ENCODE measurements at regions not wholly inside any gene's neighbourhood (a gene's known extent, or its start where the extent isn't known, plus 50 kb on each side); places are given as distances from the start of the nearest gene placed in this dataset.
"Not testable (repeated sequence)": the region's sequence is repeated elsewhere in the genome, so short reads cannot be mapped to it uniquely, and the experiment has no call there.

- no peak for DNase-seq (ENCODE audit: low read depth)
Measured at GRCh38 chr1:148315071-148315811, 163.2 kb upstream of the NBPF11 start.

- no peak for DNase-seq (ENCODE audit: low read depth)
Measured at GRCh38 chr1:148310807-148311206, 158.7 kb upstream of the NBPF11 start.

- DNase-seq (ENCODE audit: low read depth), result no peak
Measured at GRCh38 chr1:148309940-148310500, 157.9 kb upstream of the NBPF11 start.

DNA sequence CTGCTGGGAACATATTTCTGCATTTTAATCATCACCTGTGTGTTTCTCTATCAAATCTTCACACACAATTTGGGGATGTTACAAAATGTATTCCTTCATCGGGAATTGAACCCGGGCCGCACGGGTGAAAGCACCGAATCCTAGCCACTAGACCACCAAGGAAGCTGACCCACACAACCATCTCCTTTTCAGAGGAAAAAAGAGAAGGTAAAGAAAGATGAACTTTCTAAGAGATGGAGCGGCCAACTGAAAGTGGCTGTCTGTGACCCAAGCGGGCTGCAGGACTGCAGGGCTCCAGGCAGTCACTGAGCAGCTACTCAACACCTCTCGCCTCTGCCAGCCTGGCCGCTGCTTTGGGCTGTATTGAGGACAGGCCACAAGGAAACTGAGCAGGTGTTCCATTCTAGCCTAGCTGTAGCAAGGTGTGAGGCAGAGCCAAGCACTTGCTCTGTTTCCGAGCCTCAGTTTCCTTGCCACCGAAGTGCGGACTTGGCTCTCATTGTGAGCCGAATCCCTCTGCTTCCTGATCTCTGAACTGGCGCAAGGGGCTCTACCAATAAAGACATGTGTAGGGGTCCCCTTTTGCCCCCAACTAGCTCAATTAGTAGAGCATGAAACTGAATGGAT lies 156.9 kb upstream of the NBPF11 start:
- DNase-seq (ENCODE audit: low read depth), result no peak

- DNase-seq (ENCODE audit: low read depth), result peak; percentile 36
Measured at GRCh38 chr1:148307583-148308185, 155.6 kb upstream of the NBPF11 start.

- not testable (repeated sequence) for DNase-seq (ENCODE audit: low read depth)
Measured at GRCh38 chr1:148304935-148305334, 152.9 kb upstream of the NBPF11 start.

DNA sequence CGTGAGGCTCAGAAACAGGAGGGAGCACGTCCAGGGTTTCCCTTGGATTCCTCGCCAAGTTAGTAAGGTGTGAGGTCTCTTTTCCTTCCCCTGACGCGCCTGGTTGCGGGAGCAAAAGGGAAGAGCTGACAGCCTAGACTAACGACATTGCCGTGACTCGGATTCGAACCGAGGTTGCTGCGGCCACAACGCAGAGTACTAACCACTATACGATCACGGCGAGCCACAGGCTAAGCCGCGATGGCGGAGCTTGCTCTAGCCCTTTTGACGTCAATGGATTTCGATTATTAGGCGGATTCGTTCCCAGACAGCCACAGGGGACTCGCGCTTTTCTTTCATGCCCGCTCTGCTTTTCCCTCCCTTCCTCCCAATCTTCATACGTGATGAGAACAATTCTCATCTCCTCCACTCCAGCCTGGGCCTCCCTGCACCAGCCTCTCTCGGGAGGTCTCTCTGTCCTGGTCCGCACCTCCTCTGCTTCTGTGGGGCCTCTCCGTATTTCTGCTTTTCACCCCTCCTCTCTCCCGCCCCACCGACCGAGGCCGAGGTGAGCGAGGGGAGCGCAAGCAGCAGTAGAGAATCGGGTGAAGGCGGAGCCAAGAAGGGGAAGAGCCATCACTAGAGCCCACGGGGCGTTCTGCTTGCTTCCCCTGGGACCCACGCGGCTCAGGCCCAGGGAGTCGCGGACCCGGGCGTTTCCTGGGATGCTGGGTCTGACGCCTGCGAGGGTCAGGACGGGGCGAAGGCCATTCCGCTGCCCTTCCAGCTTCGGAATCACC lies 150.7 kb upstream of the NBPF11 start:
- DNase-seq (ENCODE audit: low read depth), result not testable (repeated sequence)

- DNase-seq (ENCODE audit: low read depth), result peak; percentile 56
Measured at GRCh38 chr1:148297852-148298251, 145.8 kb upstream of the NBPF11 start.

DNA sequence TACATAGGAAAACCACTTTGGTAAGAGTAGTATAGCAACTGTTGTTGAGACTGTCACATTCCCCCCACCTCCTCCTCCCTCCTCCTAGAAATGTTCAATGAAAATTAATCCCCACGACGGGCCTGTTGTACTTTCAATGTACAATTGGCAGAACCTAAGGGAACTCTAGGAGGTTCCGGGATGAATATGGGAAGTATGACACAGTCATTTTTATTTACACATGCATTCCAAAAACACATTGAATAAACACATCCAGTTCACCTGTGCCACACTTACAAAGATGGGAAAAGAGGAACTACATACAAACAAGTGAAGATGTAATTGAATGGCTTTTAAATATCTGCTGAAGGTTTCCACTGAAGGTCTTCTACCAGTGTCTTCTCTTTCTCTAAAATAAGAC lies 144.4 kb upstream of the NBPF11 start:
- DNase-seq (ENCODE audit: low read depth), result no peak

- DNase-seq (ENCODE audit: low read depth), result no peak
Measured at GRCh38 chr1:148294116-148294807, 142.2 kb upstream of the NBPF11 start.

DNA sequence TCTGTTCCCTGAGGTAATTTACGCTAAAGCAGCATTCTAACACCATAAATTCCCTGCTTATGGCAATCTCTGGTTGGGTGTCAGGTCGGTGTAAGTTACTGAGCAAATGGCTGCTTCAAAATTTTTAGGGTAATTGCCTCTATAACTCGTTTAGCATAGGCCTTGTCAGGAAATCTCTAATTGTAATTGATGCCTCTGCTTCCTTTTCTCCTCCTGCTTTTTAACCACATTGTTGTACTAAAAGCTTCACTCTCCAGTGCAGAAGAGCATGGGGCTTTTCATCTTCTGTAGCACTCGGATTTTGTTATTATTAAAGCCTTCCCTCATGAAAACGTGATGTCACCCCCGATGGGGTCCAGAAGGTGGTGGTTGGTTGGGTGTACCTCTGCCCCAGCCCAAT lies 141.6 kb upstream of the NBPF11 start:
- no peak for DNase-seq (ENCODE audit: low read depth)

- DNase-seq (ENCODE audit: low read depth), result no peak
Measured at GRCh38 chr1:148292915-148293314, 140.8 kb upstream of the NBPF11 start.

GRCh38 chr1:148290881-148291280 lies 138.8 kb upstream of the NBPF11 start:
- DNase-seq (ENCODE audit: low read depth), result no peak

GRCh38 chr1:148289647-148290046 lies 137.6 kb upstream of the NBPF11 start:
- peak; percentile 15 for DNase-seq (ENCODE audit: low read depth)

GRCh38 chr1:148285946-148286345 lies 133.9 kb upstream of the NBPF11 start:
- DNase-seq (ENCODE audit: low read depth), result peak; percentile 59

DNA sequence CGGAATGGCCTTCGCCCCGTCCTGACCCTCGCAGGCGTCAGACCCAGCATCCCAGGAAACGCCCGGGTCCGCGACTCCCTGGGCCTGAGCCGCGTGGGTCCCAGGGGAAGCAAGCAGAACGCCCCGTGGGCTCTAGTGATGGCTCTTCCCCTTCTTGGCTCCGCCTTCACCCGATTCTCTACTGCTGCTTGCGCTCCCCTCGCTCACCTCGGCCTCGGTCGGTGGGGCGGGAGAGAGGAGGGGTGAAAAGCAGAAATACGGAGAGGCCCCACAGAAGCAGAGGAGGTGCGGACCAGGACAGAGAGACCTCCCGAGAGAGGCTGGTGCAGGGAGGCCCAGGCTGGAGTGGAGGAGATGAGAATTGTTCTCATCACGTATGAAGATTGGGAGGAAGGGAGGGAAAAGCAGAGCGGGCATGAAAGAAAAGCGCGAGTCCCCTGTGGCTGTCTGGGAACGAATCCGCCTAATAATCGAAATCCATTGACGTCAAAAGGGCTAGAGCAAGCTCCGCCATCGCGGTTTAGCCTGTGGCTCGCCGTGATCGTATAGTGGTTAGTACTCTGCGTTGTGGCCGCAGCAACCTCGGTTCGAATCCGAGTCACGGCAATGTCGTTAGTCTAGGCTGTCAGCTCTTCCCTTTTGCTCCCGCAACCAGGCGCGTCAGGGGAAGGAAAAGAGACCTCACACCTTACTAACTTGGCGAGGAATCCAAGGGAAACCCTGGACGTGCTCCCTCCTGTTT lies 128.9 kb upstream of the NBPF11 start:
- DNase-seq (ENCODE audit: low read depth), result not testable (repeated sequence)

GRCh38 chr1:148279002-148279542 lies 127.0 kb upstream of the NBPF11 start:
- not testable (repeated sequence) for DNase-seq (ENCODE audit: low read depth)

GRCh38 chr1:148277865-148278279 lies 125.8 kb upstream of the NBPF11 start:
- DNase-seq (ENCODE audit: low read depth), result not testable (repeated sequence)

DNA sequence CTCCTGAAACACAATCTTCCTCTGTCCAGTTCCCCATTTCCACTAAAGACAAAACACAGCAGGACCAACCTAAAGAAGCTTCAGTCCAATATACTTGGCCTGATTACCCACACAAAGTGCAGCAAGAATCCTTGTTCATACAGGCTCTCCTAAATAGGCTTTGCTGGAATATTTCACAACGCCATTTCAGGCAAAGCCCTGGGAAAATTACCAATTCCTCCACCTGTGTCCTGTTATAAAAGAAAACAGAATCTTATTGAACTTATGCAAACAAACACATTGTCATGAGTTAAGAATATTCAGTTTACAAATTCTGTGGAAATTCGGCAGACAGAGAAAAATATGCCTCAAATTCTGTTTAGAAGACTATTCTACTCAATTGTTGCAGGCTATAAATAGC lies 115.0 kb upstream of the NBPF11 start:
- DNase-seq (ENCODE audit: low read depth), result not testable (repeated sequence)

Measured in CMK (cell line).